Neural cell (in vitro differentiated cells): ENCODE measurements at regions not wholly inside any gene's neighbourhood (a gene's known extent, or its start where the extent isn't known, plus 50 kb on each side); places are given as distances from the start of the nearest gene placed in this dataset.

Source experiments
- H2AFZ ChIP-seq: fragments of 200-600, 300-800 bp; sonication (generic), shearing (Covaris generic); 2 replicates; pipeline ENCODE4 v1.6.0; 2014; ENCODE audit warnings: low read depth, mild to moderate bottlenecking, antibody characterized with exemption, low read length, moderate library complexity
- H3F3A ChIP-seq: fragments of 200-600 bp; shearing (Covaris generic); 2 replicates; pipeline ENCODE4 v1.6.1; 2016; ENCODE audit warnings: mild to moderate bottlenecking, moderate library complexity, mixed read lengths, antibody characterized with exemption, low read length; ENCODE audit not compliant: insufficient read depth, poor library complexity, severe bottlenecking
- H3K27ac ChIP-seq: fragments of 200-600, 300-800 bp; sonication (generic), shearing (Covaris generic); 2 replicates; pipeline ENCODE4 v1.5.1; 2014; ENCODE audit warnings: mild to moderate bottlenecking, low read length, moderate library complexity
- H3K27me3 ChIP-seq: fragments of 300-800, 200-600 bp; sonication (generic), shearing (Covaris generic); 2 replicates; pipeline ENCODE4 v1.6.0; 2014; ENCODE audit warnings: mild to moderate bottlenecking, low read depth, low read length, moderate library complexity; ENCODE audit not compliant: insufficient read depth
- H3K36me3 ChIP-seq: fragments of 300-800, 200-600 bp; sonication (generic), shearing (Covaris generic); 2 replicates; pipeline ENCODE4 v1.5.1; 2014; ENCODE audit warnings: mild to moderate bottlenecking, antibody characterized with exemption, low read length, moderate library complexity; ENCODE audit not compliant: insufficient read depth
- H3K4me2 ChIP-seq: fragments of 300-800, 200-600 bp; sonication (generic), shearing (Covaris generic); 2 replicates; pipeline ENCODE4 v1.6.0; 2014; ENCODE audit warnings: mild to moderate bottlenecking, low read length
- H3K4me3 ChIP-seq: fragments of 300-800, 200-600 bp; sonication (generic), shearing (Covaris generic); 2 replicates; pipeline ENCODE4 v1.5.1; 2014; ENCODE audit warnings: mild to moderate bottlenecking, low read length, moderate library complexity
- H3K79me2 ChIP-seq: fragments of 200-600 bp; shearing (Covaris generic); replicated peaks from 2 replicates; pipeline ENCODE4 v1.6.0; 2014; ENCODE audit warnings: mild to moderate bottlenecking, low read length, moderate library complexity; ENCODE audit not compliant: insufficient read depth
- H3K9ac ChIP-seq: fragments of 300-800, 200-600 bp; sonication (generic), shearing (Covaris generic); 2 replicates; pipeline ENCODE4 v1.6.1; 2016; ENCODE audit warnings: mild to moderate bottlenecking, low read length, mixed read lengths
- H3K9me2 ChIP-seq: fragments of 200-600 bp; shearing (Covaris generic); 2 replicates; pipeline ENCODE4 v1.6.1; 2016; ENCODE audit warnings: mild to moderate bottlenecking, low read length, mixed read lengths; ENCODE audit not compliant: insufficient read depth
- H3K9me3 ChIP-seq: fragments of 200-600, 300-800 bp; sonication (generic), shearing (Covaris generic); 2 replicates; pipeline ENCODE4 v1.6.1; 2016; ENCODE audit warnings: mild to moderate bottlenecking, mixed run types, low read length, moderate library complexity, mixed read lengths
- H4K20me1 ChIP-seq: fragments of 200-600 bp; shearing (Covaris generic); 2 replicates; pipeline ENCODE4 v1.6.1; 2016; ENCODE audit warnings: mild to moderate bottlenecking, mixed run types; ENCODE audit not compliant: insufficient read depth
- EP300 ChIP-seq: fragments of 450-650 bp; conservative IDR thresholded peaks from 2 replicates; pipeline ENCODE4 v1.6.1; 2014; ENCODE audit warnings: antibody characterized with exemption, mild to moderate bottlenecking, moderate library complexity; ENCODE audit not compliant: poor library complexity, severe bottlenecking
- EZH2 ChIP-seq: fragments of 200-600, 300-800 bp; shearing (Covaris generic), sonication (generic); IDR thresholded peaks from 2 replicates; pipeline ENCODE4 v1.6.1; 2014; ENCODE audit warnings: antibody characterized with exemption, low read length, borderline replicate concordance, mild to moderate bottlenecking; ENCODE audit not compliant: insufficient read depth, poor library complexity, severe bottlenecking
- MXI1 ChIP-seq: fragments of 450-650 bp; conservative IDR thresholded peaks from 2 replicates; pipeline ENCODE4 v1.6.1; 2014; ENCODE audit warnings: antibody characterized with exemption, mild to moderate bottlenecking; ENCODE audit not compliant: poor library complexity, severe bottlenecking
- POLR2AphosphoS5 ChIP-seq: IDR thresholded peaks from 2 replicates; pipeline ENCODE4 v1.6.1; 2012
- RAD21 ChIP-seq: fragments of 450-650 bp; conservative IDR thresholded peaks from 2 replicates; pipeline ENCODE4 v1.6.1; 2014; ENCODE audit warnings: antibody characterized with exemption, mild to moderate bottlenecking, moderate library complexity
- SMC3 ChIP-seq: fragments of 450-650 bp; conservative IDR thresholded peaks from 2 replicates; pipeline ENCODE4 v1.6.1; 2014; ENCODE audit warnings: antibody characterized with exemption, mild to moderate bottlenecking, moderate library complexity; ENCODE audit not compliant: poor library complexity
- TAF1 ChIP-seq: IDR thresholded peaks from 2 replicates; pipeline ENCODE4 v1.6.1; 2012; ENCODE audit warnings: low read depth
- TF ChIP-seq, protein P1 (sequence below): IDR thresholded peaks from 2 replicates; pipeline ENCODE4 v1.6.1; 2012; ENCODE audit warnings: borderline replicate concordance
- TF ChIP-seq, protein P2 (sequence below): fragments of 450-650 bp; IDR thresholded peaks from 2 replicates; pipeline ENCODE4 v1.5.1; 2014; ENCODE audit warnings: antibody characterized with exemption, mild to moderate bottlenecking, moderate library complexity; ENCODE audit not compliant: poor library complexity, severe bottlenecking

DNA sequence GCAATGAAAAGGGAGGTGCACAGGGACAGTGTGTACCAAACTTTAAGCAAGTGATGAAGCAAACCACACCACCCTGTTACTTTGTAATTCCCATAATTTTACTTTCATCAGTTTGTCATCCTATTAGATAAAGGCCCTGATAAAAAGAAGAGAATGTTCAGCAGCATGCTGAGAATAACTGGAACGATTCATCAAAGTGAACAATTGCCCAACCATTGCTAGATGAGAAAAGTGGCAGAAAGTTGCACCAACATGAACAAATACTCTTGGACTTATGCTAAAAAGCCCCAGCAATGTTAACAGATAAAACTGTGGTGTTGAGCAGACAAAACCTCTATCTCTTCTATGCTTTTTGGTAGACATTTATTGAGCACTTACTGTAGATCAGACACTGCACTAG, 75.5 kb upstream of the PCGF5 start:
- no peak overlapping the region for H3K4me3 ChIP-seq

DNA sequence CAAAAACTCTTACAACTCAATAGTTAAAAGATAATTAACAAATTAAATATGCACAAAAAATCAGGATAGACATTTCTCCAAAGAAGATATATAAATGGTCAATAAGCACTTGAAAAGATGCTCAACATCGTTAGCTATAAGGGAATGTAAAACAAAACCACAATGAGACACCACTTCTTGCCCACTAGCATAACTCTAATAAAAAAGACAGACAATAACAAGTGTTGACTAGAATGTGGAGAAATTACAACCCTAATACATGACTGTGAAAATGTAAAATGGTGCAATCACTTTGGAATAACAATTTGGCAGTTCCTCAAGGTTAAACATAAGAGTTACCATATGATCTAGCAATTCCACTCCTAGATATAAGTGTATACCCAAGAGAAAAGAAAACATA, 74.3 kb upstream of the PCGF5 start:
- Histone ChIP-seq H3K36me3 (no peaks in the 10 kb centered on the region), H2AFZ (no peak overlapping the region), H3K4me3 (no peak overlapping the region), H3K4me2 (no peak overlapping the region), H3K27ac (no peak overlapping the region), H3K9me3 (no peaks in the 10 kb centered on the region), H3K79me2 (no peaks in the 10 kb centered on the region), H3K27me3 (no peaks in the 10 kb centered on the region), H4K20me1 (no peaks in the 10 kb centered on the region), H3K9me2 (no peaks in the 10 kb centered on the region), H3F3A (no peaks in the 10 kb centered on the region), H3K9ac (no peak overlapping the region)
- no peak for TF ChIP-seq TAF1

More for the DNA sequence above, 75.5 kb upstream of the PCGF5 start:
- no peaks in the 10 kb centered on the region for H3K9me2 ChIP-seq
- no peaks in the 10 kb centered on the region for H3K36me3 ChIP-seq
- TF ChIP-seq TAF1 = no peak
- TF ChIP-seq, protein P1, sequence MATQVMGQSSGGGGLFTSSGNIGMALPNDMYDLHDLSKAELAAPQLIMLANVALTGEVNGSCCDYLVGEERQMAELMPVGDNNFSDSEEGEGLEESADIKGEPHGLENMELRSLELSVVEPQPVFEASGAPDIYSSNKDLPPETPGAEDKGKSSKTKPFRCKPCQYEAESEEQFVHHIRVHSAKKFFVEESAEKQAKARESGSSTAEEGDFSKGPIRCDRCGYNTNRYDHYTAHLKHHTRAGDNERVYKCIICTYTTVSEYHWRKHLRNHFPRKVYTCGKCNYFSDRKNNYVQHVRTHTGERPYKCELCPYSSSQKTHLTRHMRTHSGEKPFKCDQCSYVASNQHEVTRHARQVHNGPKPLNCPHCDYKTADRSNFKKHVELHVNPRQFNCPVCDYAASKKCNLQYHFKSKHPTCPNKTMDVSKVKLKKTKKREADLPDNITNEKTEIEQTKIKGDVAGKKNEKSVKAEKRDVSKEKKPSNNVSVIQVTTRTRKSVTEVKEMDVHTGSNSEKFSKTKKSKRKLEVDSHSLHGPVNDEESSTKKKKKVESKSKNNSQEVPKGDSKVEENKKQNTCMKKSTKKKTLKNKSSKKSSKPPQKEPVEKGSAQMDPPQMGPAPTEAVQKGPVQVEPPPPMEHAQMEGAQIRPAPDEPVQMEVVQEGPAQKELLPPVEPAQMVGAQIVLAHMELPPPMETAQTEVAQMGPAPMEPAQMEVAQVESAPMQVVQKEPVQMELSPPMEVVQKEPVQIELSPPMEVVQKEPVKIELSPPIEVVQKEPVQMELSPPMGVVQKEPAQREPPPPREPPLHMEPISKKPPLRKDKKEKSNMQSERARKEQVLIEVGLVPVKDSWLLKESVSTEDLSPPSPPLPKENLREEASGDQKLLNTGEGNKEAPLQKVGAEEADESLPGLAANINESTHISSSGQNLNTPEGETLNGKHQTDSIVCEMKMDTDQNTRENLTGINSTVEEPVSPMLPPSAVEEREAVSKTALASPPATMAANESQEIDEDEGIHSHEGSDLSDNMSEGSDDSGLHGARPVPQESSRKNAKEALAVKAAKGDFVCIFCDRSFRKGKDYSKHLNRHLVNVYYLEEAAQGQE = no peak
- no peak for TF ChIP-seq EP300
- TF ChIP-seq, protein P2, sequence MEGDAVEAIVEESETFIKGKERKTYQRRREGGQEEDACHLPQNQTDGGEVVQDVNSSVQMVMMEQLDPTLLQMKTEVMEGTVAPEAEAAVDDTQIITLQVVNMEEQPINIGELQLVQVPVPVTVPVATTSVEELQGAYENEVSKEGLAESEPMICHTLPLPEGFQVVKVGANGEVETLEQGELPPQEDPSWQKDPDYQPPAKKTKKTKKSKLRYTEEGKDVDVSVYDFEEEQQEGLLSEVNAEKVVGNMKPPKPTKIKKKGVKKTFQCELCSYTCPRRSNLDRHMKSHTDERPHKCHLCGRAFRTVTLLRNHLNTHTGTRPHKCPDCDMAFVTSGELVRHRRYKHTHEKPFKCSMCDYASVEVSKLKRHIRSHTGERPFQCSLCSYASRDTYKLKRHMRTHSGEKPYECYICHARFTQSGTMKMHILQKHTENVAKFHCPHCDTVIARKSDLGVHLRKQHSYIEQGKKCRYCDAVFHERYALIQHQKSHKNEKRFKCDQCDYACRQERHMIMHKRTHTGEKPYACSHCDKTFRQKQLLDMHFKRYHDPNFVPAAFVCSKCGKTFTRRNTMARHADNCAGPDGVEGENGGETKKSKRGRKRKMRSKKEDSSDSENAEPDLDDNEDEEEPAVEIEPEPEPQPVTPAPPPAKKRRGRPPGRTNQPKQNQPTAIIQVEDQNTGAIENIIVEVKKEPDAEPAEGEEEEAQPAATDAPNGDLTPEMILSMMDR = no peak
- TF ChIP-seq RAD21 = no peak
- no peak for TF ChIP-seq POLR2AphosphoS5
- TF ChIP-seq SMC3 = no peak
- no peak for TF ChIP-seq EZH2
- TF ChIP-seq MXI1 = no peak
- H3K9me3 ChIP-seq = no peaks in the 10 kb centered on the region
- no peaks in the 10 kb centered on the region for H3K27me3 ChIP-seq
- H3K27ac ChIP-seq = no peak overlapping the region
- no peaks in the 10 kb centered on the region for H3K79me2 ChIP-seq
- H3F3A ChIP-seq = no peaks in the 10 kb centered on the region
- H4K20me1 ChIP-seq = no peaks in the 10 kb centered on the region
- no peak overlapping the region for H2AFZ ChIP-seq
- no peak overlapping the region for H3K9ac ChIP-seq
- H3K4me2 ChIP-seq = no peak overlapping the region

DNA sequence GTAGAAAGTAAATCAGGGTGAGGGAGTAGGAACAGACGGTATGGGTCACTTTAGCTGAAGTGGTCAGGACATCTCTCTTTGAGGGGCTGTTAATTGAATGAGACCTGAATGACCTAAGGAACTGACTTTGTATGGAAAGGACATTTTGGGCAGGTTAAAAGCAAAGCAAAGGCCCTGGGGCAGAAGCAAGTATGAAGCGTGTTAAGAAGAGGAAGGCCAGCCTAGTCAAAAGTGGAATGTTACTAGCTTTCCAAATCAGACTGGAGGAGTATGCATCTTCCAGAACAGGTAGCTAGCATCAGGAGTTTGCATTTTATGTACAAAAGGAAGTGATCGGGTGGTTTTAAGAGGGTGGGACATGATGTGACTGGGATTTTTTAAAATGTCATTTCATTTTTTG, 70.9 kb upstream of the PCGF5 start:
- no peak overlapping the region for H3K4me3 ChIP-seq
- no peaks in the 10 kb centered on the region for H3K79me2 ChIP-seq
- H3F3A ChIP-seq = no peaks in the 10 kb centered on the region
- no peak overlapping the region for H2AFZ ChIP-seq
- no peaks in the 10 kb centered on the region for H4K20me1 ChIP-seq
- H3K9ac ChIP-seq = no peak overlapping the region
- no peaks in the 10 kb centered on the region for H3K27me3 ChIP-seq
- no peak overlapping the region for H3K4me2 ChIP-seq
- H3K9me3 ChIP-seq = no peaks in the 10 kb centered on the region
- H3K36me3 ChIP-seq = no peaks in the 10 kb centered on the region
- no peak overlapping the region for H3K27ac ChIP-seq
- H3K9me2 ChIP-seq = no peaks in the 10 kb centered on the region
- TF ChIP-seq POLR2AphosphoS5 = no peak
- no peak for TF ChIP-seq SMC3
